ENCODE measurements at regions not wholly inside any gene's neighbourhood (a gene's known extent, or its start where the extent isn't known, plus 50 kb on each side); places are given as distances from the start of the nearest gene placed in this dataset.
A peak's percentile ranks its signal among the peaks of the same experiment; 100 is the strongest.

DNA sequence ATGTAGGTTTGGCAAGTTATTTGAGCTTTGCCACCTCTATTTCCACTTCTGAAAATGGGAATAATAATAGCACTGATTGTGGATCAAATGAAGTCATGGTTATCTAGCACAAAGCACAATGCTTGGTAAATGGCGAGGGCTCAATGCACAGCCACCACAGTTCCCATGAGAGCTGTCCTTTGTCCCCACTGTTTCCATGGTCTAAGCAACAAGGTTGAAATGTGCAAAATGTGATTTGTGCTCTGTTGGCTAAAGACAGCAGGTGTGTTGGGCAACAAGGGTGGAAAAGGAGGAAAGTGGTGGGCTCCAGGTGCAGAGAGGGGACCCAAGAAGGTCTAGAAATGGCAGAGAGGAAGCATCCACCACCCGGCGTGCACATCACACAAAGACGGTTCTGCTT, 200.5 kb downstream of the TRIM29 start:
- DNase-seq (ENCODE audit: low spot score) = no peak

GRCh38 chr11:119936426-119936825, 201.5 kb downstream of the TRIM29 start:
- DNase-seq (ENCODE audit: low spot score) = no peak

DNA sequence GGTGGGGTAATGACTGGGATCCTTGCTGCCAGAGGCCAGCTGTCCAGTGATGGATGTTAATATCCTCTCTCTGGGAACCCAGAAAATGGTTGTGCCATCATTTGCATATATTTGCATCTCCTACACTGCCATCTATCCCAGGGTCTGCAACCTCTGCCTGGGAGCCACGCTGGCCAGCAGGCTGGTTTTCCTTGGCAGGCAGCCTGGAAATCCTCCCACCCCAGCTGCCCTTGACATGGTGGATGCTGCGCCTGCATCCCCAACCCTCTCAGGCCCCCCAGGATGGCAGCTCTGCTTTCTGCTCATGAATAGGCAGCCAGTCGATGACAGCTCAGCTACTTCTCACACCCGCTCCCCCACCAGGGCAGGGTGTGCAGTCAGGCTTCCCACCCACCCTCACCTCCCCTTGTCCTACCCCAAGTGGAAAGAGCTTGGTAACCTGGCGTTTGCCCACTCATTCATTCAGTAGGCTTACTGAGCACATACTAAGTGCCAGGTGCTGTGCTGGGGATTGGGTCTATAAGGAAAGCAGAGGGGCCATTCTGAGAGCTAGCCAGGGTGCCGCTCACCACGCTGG, 202.5 kb downstream of the TRIM29 start:
- DNase-seq (ENCODE audit: low spot score) = no peak

DNA sequence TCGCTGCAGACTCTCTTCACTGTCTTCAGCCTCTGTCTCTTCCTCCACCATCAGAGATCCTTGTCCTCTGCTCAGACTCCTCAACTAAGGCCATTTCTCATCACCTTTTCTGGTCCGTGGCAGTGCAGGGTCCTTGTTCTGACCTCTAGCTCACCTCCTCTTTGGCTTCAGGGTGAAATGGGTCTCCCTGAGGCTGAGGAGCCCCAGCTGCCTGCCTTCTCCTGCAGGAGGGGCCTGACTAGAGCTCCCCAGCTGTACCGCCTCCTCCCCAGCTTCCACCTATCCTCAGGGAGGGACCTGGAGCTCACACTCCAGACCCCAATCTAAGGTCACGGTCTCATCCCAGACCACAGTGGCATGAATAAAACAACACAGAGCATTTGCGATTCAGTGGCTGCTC, 203.0 kb downstream of the TRIM29 start:
- no peak for DNase-seq (ENCODE audit: low spot score)

DNA sequence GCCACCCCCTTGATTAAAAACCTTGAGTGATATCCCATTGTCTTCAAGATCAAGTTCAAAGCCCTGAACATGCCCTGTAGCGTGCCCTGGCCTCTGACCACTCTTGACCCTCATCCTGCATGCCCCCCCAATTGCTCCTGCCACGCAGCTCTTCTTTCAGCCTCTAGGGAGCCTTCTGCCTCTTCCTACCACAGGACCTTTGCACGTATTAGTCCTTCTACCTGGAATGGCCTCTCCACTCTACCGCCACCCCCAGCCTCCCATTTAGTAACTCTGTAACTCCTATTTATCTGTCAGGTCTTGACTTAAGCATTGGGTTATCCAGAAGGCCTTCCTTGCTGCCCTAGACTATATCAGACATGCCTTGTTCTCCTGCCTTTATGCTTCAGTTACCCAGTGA, 203.6 kb downstream of the TRIM29 start:
- no peak for DNase-seq (ENCODE audit: low spot score)

DNA sequence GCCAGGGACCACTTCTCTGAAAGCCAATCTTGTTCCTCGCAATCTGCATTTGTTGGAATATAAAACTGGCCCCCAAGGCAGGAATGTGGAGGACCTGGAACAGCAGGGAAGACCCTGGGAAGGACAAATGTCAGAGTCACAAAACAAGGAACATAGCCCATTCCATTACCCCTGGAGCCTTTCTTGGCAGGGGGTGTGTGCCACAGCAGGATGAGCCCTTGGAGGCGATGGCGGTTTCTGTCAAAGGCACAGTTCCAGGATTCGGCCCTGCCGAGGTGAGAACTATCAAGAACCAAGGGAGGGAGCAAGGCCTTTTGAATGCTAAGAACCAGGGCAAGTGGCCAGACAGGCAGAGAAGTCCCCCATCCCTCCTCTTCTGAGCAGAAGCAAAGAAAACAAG, 204.3 kb downstream of the TRIM29 start:
- no peak for DNase-seq (ENCODE audit: low spot score)

DNA sequence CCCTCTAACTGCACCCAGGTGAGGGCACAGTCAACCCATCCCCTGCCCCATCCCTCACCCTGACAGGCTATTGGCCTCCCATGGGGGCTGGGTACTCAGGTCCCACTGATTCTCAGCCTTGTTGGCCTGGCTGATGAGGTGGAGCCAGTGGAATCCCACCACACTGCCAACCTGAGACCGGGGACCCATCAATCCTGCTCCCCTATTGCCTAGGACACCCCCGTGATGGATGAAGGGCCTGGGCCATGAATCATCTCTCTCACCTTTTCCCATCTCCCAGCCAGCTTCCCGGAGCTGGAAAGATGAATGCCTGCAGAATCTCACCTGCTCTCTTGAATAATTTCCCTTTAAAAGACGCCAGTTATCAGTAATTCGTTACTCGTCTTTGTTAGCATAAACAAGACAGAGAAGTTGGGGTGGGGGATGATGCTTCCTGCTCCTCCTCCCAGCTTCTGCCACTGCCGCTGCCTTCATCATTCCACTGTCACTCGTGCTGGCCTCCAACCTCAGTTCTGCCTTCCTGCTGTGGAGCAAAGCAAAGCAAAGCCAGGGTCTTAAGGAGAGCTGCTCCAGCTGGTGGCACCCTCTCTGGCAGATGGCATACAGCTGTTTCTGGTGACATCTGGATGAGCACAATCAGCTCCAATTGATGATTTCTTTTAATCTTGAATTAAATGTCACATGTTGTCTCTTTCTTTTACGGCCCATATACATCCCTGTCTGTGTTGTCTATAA, 204.0 kb upstream of the NECTIN1 start:
- DNase-seq (ENCODE audit: low spot score) = no peak

DNA sequence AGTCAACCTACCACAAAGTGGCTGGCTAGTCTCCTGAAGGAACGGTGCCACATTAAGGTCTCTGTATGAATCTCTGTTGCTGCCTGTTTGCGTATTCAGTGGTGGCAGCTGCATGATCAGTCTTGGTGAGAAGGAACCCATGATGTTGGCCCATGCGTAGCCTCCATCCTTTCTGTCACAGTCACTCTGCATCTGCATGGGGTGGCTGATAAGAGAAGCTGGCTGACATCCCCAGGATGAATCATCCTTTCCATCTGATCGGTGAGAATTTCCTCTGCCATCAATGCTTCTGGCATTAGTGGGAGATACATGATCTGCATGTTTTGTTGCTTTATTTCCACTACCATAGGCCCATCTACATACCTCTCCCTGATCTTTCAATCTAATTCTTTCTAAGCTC, 199.0 kb upstream of the NECTIN1 start:
- no peak for DNase-seq (ENCODE audit: low spot score)

DNA sequence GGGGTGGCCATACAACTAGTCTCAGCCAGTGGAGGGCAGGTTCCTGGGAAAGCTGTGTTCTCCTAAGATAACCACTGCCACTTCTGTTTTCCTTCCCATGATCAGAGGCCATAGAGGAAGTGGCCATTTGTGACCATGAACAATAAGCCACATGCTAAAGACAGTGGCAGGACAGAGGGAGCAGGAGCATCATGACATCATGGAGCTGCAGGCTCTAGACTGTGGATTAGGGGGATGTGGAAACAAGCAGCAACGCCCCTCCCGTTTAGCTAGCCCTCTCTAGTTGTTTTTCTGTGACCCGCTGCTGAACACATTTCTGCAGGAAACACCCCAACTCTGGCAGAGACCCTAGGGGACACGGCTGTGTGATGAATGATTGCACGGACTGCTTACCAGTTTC, 195.0 kb upstream of the NECTIN1 start:
- no peak for DNase-seq (ENCODE audit: low spot score)

DNA sequence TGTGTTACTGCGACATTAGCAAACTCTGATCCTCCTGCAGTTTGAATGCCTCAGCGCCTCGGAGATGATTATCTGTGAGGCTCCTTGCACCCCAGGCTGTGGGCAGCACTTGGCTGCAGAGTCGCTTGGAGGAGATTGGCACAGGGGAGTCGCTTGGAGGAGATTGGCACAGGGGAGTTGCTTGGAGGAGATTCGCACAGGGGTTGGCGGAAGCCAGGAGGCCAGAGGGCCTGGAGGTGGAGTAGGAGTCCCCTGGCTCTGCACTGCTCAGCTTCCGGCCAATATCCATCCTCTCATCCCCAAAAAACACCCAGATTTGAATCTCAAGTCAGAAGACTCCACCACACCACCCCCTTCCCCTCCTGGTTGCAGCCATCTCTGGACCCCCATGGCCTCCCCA, 192.6 kb upstream of the NECTIN1 start:
- DNase-seq (ENCODE audit: low spot score) = no peak

- no peak for DNase-seq (ENCODE audit: low spot score)
These were observed 191.8 kb upstream of the NECTIN1 start for GRCh38 chr11:119920666-119921387.

DNA sequence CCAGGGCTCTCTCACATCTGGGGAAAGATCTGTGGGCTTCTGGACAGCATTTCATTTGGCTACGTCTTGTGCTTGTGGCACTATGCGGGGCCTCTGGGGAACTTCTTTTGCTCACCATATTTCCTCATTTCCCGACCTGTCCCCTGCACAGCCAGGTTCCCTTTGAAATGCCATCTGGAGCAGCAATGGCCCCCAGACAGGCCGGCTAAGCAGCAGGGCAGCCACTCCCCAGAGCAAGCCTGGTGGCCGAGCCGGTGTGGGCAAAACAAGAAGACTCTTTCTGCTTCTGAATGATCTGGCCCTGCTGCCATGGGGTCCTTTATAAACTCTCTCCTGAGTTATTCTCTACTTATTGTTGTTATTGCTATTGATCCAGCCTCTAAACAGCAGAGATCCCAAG, 190.7 kb upstream of the NECTIN1 start:
- DNase-seq (ENCODE audit: low spot score) = no peak

DNA sequence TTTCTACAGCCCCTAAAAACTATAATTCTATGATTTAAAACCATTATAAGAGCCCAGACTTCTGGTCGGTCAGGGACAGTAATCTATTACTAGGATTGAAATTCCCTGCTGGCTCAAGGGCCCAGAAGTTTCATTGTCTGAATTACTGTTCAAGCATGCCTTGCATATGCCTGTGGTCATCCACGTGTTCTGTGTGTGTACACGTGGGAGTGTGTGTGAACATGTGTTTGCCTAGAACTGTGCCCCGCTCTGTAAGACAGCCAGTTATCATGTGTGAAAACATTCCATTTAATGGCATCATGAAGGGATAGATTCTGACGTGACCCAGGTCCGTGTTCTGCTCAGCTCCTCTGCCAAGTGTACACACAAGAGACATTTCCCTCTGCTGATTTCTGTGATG, 189.3 kb upstream of the NECTIN1 start:
- DNase-seq (ENCODE audit: low spot score) = no peak

DNA sequence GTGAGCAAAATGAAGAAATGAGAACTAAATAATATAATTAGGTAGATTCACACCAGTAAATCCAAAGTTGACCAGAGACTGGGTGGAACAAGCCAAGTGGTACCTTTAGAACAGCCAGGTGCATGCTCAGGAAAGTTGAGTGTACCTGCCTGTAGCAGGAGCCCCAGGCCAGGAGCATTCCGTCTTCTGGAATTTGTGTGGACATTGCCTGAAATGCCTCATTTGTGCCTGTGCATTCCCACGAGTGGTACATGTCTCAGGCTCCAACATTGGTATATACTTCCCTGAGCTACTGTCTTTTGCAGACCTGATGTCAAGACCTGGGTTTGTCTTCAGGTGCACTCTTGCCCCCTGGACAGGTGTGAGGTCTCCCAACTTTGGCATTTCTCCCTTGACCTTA, 187.6 kb upstream of the NECTIN1 start:
- no peak for DNase-seq (ENCODE audit: low spot score)

DNA sequence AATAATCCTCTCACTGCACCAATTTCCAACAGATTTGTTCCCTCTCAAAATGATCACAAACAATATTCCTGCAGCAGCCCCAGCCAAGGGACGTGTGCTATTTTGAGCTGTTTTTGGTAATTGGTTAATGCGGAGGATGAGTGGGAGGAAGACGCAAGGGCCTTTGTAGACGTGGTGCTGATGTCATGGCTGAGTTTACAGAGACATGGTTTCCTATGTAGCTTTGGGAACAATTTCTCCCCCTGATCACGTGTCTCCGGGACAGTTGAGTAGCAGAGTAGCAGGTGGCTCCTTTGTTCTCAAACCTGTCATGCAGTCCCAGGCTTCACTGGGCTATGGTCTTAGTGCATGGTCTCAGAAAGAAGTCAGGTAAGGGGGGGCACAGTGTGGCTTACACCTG, 183.2 kb upstream of the NECTIN1 start:
- DNase-seq (ENCODE audit: low spot score) = no peak

DNA sequence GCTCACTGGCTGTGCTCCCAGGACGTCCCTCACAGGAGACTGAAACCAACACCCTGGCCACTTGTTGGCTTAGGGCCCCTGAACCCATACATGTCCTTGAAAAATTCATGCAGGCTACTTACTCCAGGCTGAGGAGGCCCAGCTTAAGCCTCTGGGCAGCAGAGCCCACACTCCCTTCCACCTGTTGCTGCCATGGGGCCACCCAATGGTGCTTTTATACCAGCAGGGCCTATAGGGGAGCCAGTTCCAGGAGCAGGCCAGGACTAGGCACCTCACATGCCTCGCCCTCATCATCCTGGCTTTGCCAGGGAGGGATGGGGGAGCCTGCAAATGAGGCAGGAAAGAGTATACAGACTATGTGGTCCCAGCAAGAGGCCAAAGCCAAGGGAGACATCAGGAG, 181.7 kb upstream of the NECTIN1 start:
- no peak for DNase-seq (ENCODE audit: low spot score)

DNA sequence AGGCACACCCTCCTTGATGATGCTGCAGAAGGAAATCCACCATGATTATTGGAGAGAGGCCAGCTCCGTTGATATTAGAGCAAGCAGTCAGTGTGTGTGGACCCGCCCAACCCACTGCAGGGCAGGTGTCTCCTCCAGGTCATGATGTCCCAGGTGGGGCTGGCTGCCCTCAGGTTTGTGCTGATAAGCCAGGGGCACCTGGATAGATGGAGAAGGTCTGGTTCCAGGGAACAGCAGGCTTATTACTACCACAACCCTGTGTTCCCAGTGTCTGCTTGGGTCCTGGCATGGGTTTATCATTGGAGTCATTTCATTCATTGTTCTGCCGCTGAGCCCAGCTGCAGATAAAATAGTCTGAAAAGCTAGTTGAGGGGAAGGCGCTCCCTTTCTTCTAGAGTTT, 181.1 kb upstream of the NECTIN1 start:
- DNase-seq (ENCODE audit: low spot score) = no peak

DNA sequence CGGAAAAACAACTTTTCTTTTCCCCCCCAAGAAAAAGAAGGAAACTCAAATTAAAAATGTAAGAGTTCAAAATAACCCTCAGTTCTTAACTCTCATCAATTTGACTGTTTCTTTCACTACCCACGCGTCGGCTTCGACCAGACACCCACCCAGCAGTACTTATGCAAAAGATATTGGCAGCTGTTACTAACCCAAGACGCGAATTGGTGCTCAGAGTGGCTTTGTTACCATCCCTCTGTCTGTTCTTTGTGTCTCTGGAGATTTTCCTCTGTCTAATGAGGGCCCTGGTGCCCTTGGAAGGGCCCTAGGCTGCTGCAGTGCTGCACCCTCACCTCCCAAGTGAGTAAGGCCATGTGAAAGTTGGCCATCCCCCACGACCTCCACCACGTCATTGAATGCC, 180.5 kb upstream of the NECTIN1 start:
- DNase-seq (ENCODE audit: low spot score) = no peak

DNA sequence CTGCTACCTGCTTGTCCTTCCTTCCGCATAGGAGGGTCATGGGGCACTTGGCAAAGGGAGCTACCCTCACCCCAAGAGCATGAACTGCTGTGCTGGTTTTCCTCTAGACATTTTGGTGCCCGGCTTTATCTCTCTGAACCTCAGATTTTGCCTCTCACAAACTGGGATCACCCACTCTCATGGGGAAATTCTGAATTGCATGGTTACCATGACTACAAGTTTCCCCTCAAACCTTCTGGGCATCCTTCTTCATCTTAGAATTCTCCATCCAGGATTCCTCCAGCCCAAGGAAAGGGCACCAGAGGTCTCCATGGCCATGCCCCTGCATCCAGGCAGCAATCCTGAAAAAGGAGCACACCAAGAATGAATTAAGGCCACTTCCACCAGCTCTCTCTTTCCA, 180.1 kb upstream of the NECTIN1 start:
- DNase-seq (ENCODE audit: low spot score) = no peak

DNA sequence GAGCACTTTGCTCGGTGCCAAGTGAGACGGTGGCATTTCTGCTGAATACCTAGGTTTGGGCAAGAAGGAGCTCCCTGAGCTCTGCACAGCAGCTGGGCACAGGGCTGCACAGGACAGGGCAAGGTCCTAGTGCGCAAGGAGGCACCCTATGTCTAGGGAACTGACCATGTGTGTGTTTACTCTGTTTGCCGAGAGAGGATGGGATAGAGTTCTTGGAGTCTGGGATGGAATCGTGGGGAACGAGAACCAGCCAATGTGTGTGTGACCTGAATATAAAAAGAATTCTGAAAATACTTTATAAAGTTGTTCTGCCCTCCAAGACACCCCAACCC, 179.5 kb upstream of the NECTIN1 start:
- DNase-seq (ENCODE audit: low spot score) = no peak

GRCh38 chr11:119907878-119908572, 179.0 kb upstream of the NECTIN1 start:
- no peak for DNase-seq (ENCODE audit: low spot score)

- DNase-seq (ENCODE audit: low spot score) = peak; percentile 23
These were observed 178.3 kb upstream of the NECTIN1 start for GRCh38 chr11:119907122-119907851.
